Testis (tissue), 2 donors: ENCODE measurements at regions not wholly inside any gene's neighbourhood (a gene's known extent, or its start where the extent isn't known, plus 50 kb on each side); places are given as distances from the start of the nearest gene placed in this dataset.

ENCODE experiments used
- DNase-seq: peaks from one replicate; pipeline ENCODE4 v3.0.0-alpha.2; 2019
- H3K27ac ChIP-seq, 2 donors: fragments of 200-600 bp; sonication (generic); one replicate each; pipeline ENCODE4 v1.5.1; 2019
- H3K27me3 ChIP-seq: fragments of 200-600 bp; sonication (generic); one replicate; pipeline ENCODE4 v1.5.1; 2019
- H3K36me3 ChIP-seq: fragments of 200-600 bp; sonication (generic); one replicate; pipeline ENCODE4 v1.5.1; 2017; ENCODE audit warnings: low read depth; ENCODE audit errors: missing control alignments
- H3K4me1 ChIP-seq: fragments of 200-600 bp; sonication (generic); one replicate; pipeline ENCODE4 v1.5.1; 2019
- H3K4me3 ChIP-seq, 2 donors: fragments of 200-600 bp; sonication (generic); one replicate each; pipeline ENCODE4 v1.5.1; 2017 to 2019
- H3K9me3 ChIP-seq: fragments of 200-600 bp; sonication (generic); one replicate; pipeline ENCODE4 v1.5.1; 2017
- POLR2A ChIP-seq: fragments of 450-650 bp; IDR thresholded peaks from one replicate; pipeline ENCODE4 v1.6.1; 2017; ENCODE audit warnings: antibody characterized with exemption, mild to moderate bottlenecking, moderate library complexity
- whole genome bisulfite sequencing, 2 donors: methylation state at CpG; one replicate each; pipeline ENCODE4 v1.1.5; 2018; 5-methylcytosine and 5-hydroxymethylcytosine counted together
- intact Hi-C: fragments of 100-400 bp; cut with DNase I; formaldehyde crosslinking; loops from one replicate; pipeline ENCODE4 v1.15.1; 2023; ENCODE audit warnings: low total_unique reads
- TF ChIP-seq, protein P1 (sequence below), 3 experiments: fragments of 450-650 bp in 2 of 3; fragments of 200-600 bp in 1 of 3; sonication (generic) in 1 of 3; IDR thresholded peaks; one replicate each; pipeline ENCODE4 v1.5.1; 2016 to 2019; ENCODE audit warnings: antibody characterized with exemption in 3 of 3, mild to moderate bottlenecking in 2 of 3, moderate library complexity in 1 of 3

DNA sequence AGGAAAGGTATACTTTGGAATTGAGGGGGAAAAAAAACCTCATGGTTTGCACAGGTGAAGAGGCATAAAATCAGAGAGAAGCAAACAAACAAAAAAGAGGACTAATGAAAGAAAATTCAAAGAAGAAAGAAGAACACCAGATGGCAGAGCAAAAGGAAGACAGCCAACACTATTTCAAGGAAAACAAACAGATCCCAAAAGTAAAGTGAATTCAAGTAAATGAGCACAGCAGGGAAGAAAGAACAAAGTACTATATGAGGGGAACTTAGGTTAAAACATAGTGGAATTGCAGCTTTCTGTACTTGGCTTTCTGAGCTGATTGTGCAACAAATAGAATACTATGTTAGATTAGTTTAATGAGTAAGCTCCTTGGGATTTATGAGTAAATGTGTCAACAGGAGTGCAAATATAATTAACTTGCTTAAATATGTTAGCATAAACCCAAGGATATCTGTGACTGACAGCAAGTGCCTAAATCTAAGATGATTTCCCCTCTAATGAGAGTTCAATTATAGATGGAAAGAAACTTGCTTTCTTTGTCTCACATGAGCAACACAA lies 404.6 kb upstream of the CNTN5 start:
- DNase-seq = no peak
- no peaks in the 10 kb centered on the region for H3K36me3 ChIP-seq
- no peaks in the 10 kb centered on the region for H3K27me3 ChIP-seq
- no peak overlapping the region for H3K4me3 ChIP-seq
- TF ChIP-seq, protein P1, sequence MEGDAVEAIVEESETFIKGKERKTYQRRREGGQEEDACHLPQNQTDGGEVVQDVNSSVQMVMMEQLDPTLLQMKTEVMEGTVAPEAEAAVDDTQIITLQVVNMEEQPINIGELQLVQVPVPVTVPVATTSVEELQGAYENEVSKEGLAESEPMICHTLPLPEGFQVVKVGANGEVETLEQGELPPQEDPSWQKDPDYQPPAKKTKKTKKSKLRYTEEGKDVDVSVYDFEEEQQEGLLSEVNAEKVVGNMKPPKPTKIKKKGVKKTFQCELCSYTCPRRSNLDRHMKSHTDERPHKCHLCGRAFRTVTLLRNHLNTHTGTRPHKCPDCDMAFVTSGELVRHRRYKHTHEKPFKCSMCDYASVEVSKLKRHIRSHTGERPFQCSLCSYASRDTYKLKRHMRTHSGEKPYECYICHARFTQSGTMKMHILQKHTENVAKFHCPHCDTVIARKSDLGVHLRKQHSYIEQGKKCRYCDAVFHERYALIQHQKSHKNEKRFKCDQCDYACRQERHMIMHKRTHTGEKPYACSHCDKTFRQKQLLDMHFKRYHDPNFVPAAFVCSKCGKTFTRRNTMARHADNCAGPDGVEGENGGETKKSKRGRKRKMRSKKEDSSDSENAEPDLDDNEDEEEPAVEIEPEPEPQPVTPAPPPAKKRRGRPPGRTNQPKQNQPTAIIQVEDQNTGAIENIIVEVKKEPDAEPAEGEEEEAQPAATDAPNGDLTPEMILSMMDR (IDR thresholded peaks at IDR 0.05) = no peak
- TF ChIP-seq POLR2A = no peak
- intact Hi-C loops = no loop called here
- no peaks in the 10 kb centered on the region for H3K4me1 ChIP-seq
- no peaks in the 10 kb centered on the region for H3K9me3 ChIP-seq
- H3K27ac ChIP-seq = no peak overlapping the region

DNA sequence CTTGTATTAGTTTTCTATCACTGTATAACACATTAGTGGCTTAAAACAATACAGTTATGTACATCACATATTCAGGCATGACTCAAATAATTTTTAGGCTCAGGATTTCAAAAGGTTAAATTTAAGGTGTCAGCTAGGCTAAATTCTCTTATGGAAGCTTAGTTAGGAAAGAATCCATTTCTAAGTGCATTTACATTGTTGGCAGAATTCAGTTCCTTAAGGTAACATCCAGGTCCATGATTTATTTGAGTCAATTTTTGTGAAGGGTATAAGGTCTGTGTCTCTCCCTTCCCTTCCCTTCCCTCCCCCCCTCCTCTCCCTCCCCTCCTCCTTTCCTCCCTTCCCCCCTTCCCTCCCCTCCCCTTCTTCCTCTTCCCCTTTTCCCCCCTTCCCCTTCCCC lies 399.0 kb upstream of the CNTN5 start:
- H3K27me3 ChIP-seq = no peaks in the 10 kb centered on the region
- H3K4me1 ChIP-seq = no peaks in the 10 kb centered on the region
- H3K9me3 ChIP-seq = no peaks in the 10 kb centered on the region
- H3K27ac ChIP-seq = no peak overlapping the region
- TF ChIP-seq, protein P1 (IDR thresholded peaks at IDR 0.05) = no peak
- TF ChIP-seq POLR2A = no peak
- H3K36me3 ChIP-seq = no peaks in the 10 kb centered on the region
- H3K4me3 ChIP-seq = no peak overlapping the region
- intact Hi-C loops = no loop called here
- DNase-seq = no peak

DNA sequence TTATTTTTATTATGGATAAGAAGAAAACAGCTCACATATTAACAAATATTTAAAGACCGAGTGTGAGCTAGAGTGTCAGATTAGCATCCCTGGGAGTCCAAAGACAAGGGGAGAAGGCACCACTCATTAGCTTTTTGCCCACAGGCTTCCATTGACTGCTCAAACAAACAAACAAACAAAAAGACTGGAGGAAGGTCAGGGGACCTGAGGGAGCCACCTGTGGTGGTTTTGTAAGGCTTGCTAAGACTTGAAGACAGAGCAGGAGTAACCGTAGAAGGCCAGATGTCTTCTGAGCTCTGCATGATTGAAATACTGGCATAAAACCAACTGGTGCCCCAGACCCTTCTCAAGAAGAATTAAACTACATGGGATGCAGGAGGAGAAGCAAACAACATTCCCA lies 395.2 kb upstream of the CNTN5 start:
- intact Hi-C loops = no loop called here
- DNase-seq = no peak
- no peaks in the 10 kb centered on the region for H3K36me3 ChIP-seq
- H3K27me3 ChIP-seq = no peaks in the 10 kb centered on the region
- H3K4me3 ChIP-seq = no peak overlapping the region
- 90 to 91% methylated on average over 2 of the region's 2 CpGs for WGBS, 2 donors
- no peak overlapping the region for H3K27ac ChIP-seq
- H3K4me1 ChIP-seq = no peaks in the 10 kb centered on the region
- H3K9me3 ChIP-seq = no peaks in the 10 kb centered on the region
- no peak for TF ChIP-seq POLR2A
- TF ChIP-seq, protein P1 (IDR thresholded peaks at IDR 0.05) = no peak

DNA sequence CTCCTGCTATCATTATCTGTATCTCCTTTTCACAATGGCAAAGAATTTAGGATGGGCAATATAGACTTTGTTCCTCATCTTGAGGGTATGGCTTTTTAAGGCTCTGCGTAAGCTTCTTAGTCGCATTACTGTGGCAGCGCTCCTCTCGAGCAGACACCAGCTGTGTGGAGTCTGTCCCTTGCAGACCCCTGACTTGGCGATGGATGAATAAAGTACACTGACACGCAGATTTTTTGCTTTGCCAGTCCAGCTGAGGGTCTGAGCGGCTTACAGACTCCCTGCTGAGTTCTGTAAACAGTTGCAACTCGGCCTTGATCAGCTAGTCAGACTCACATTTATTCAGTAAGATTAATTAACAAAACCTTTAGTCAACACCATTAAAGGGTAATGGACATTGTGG lies 390.0 kb upstream of the CNTN5 start:
- TF ChIP-seq, protein P1 (IDR thresholded peaks at IDR 0.05) = no peak
- no peak for TF ChIP-seq POLR2A

DNA sequence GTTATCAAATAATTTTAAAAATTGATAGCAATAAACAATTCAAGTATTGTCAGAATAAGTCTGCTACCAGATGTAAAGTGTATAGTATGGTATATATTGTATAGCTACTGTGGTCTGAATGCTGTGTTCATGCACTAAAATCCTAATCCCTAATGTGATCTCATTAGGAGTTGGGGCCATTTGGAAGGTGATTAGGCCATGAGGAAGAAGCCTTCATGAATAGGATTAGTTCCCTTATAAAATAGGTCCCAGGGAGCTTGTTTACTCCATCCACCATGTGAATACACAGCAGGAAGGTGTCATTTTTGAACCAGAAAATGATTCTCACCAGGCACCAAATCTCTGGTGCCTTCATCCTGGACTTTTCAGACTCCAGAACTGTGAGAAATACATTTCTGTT lies 363.0 kb upstream of the CNTN5 start:
- no peak overlapping the region for H3K4me3 ChIP-seq
- intact Hi-C loops = no loop called here
- no peaks in the 10 kb centered on the region for H3K9me3 ChIP-seq
- TF ChIP-seq, protein P1 (IDR thresholded peaks at IDR 0.05) = no peak
- no peak for TF ChIP-seq POLR2A
- no peaks in the 10 kb centered on the region for H3K27me3 ChIP-seq
- DNase-seq = no peak
- H3K36me3 ChIP-seq = no peaks in the 10 kb centered on the region
- no peaks in the 10 kb centered on the region for H3K4me1 ChIP-seq
- no peak overlapping the region for H3K27ac ChIP-seq

More for the DNA sequence above, 390.0 kb upstream of the CNTN5 start:
- H3K36me3 ChIP-seq = no peaks in the 10 kb centered on the region
- H3K27me3 ChIP-seq = no peaks in the 10 kb centered on the region
- 74 to 78% methylated on average over 8 of the region's 8 CpGs for WGBS, 2 donors
- intact Hi-C loops = no loop called here
- no peak overlapping the region for H3K4me3 ChIP-seq
- DNase-seq = no peak
- no peaks in the 10 kb centered on the region for H3K9me3 ChIP-seq
- no peaks in the 10 kb centered on the region for H3K4me1 ChIP-seq
- no peak overlapping the region for H3K27ac ChIP-seq
